ENCODE measurements at regions not wholly inside any gene's neighbourhood (a gene's known extent, or its start where the extent isn't known, plus 50 kb on each side); places are given as distances from the start of the nearest gene placed in this dataset.

GRCh38 chr3:177743173-177743890 lies 546.0 kb upstream of the TBL1XR1 start:
- TF ChIP-seq POLR2AphosphoS5 (IDR thresholded peaks at IDR 0.05) (no peak), RAD21 (conservative IDR thresholded peaks at IDR 0.05) (no peak), MXI1 (conservative IDR thresholded peaks at IDR 0.05; ENCODE audit: poor library complexity, severe bottlenecking) (no peak), SMC3 (conservative IDR thresholded peaks at IDR 0.05; ENCODE audit: poor library complexity) (no peak), TAF1 (IDR thresholded peaks at IDR 0.05; ENCODE audit: low read depth) (no peak)

Measured in neural cell (in vitro differentiated cells).